Ovary (tissue), 7 donors: ENCODE measurements at regions not wholly inside any gene's neighbourhood (a gene's known extent, or its start where the extent isn't known, plus 50 kb on each side); places are given as distances from the start of the nearest gene placed in this dataset.

Source experiments
- DNase-seq, 5 donors: peaks; one replicate each; pipeline ENCODE4 v3.0.0-alpha.2; 2019 to 2020
- H3K27ac ChIP-seq, 2 donors: fragments of 200-600 bp; one replicate each; pipeline versions ENCODE4 v1.5.1 to v1.8.0; 2019 to 2022
- H3K27me3 ChIP-seq: fragments of 200-600 bp; one replicate; pipeline ENCODE4 v1.8.0; 2022
- H3K36me3 ChIP-seq: fragments of 200-600 bp; sonication (generic); one replicate; pipeline ENCODE4 v1.5.1; 2019
- H3K4me1 ChIP-seq: one replicate; pipeline ENCODE4 v1.8.1; 2013; ENCODE audit warnings: mild to moderate bottlenecking, moderate library complexity; ENCODE audit not compliant: insufficient read depth
- H3K4me3 ChIP-seq: fragments of 200-600 bp; sonication (generic); one replicate; pipeline ENCODE4 v1.5.1; 2017
- H3K9me3 ChIP-seq, 2 donors: fragments of 200-600 bp in 1 of 2; sonication (generic) in 1 of 2; one replicate each; pipeline versions ENCODE4 v1.5.1 to v1.8.1; 2013 to 2019; ENCODE audit warnings: mild to moderate bottlenecking in 1 of 2, moderate library complexity in 1 of 2
- CTCF ChIP-seq, 3 donors: fragments of 450-650 bp in 2 of 3; fragments of 200-600 bp in 1 of 3; IDR thresholded peaks; one replicate each; pipeline versions ENCODE4 v1.5.1 to v1.8.0; 2016 to 2022; ENCODE audit warnings: antibody characterized with exemption in 3 of 3, mild to moderate bottlenecking in 1 of 3
- EP300 ChIP-seq: sonication (generic); formaldehyde crosslinking; IDR thresholded peaks from one replicate; pipeline ENCODE4 v1.6.1; 2017; ENCODE audit warnings: antibody characterized with exemption
- POLR2A ChIP-seq: fragments of 450-650 bp; IDR thresholded peaks from one replicate; pipeline ENCODE4 v1.6.1; 2017; ENCODE audit warnings: antibody characterized with exemption, mild to moderate bottlenecking, moderate library complexity
- WGBS, 3 donors: extraction: QIAGEN DNeasy Blood & Tissue Kit in 1 of 3; methylation state at CpG; one replicate each; pipeline versions ENCODE4 v1.1.5 to v1.1.7; 2013 to 2017; 5-methylcytosine and 5-hydroxymethylcytosine counted together
- intact Hi-C, 4 donors: fragments of 100-400 bp; cut with DNase I; formaldehyde crosslinking; loops; one replicate each; pipeline versions ENCODE4 v1.11.0 to v1.15.1; 2022 to 2023
- donor health status: DM: no; HTN: no; CAD: no; lungs with moderate emphysema.
- donor health status: DM: no; HTN: no; CAD: no.
- donor health status: Bipolar disorder and iron deficiency.
- donor health status: DM: no; HTN: no; CAD: no.
- donor health status: DM: yes; HTN: yes; CAD: no.

GRCh38 chr2:8565399-8566154 is 116.3 kb upstream of the ID2 start:
- Histone ChIP-seq H3K27me3 (no peaks in the 10 kb centered on the region), H3K4me1 (no peaks in the 10 kb centered on the region), H3K9me3 (no peaks in the 10 kb centered on the region), H3K27ac (no peak overlapping the region), H3K4me3 (no peak overlapping the region), H3K36me3 (no peaks in the 10 kb centered on the region)
- intact Hi-C loops, result no loop called here
- peak in 3 of 5 donors; percentile 2 to 11 (median 10) for DNase-seq
- WGBS, 3 donors, result 86 to 88% (median 88%) methylated on average over 13 of the region's 13 CpGs
- no peak for TF ChIP-seq POLR2A
- no peak for TF ChIP-seq CTCF (IDR thresholded peaks at IDR 0.05)
- TF ChIP-seq EP300, result no peak

- WGBS, 3 donors, result 79 to 88% (median 87%) methylated on average over 4 of the region's 4 CpGs
- H3K27me3 ChIP-seq, result no peaks in the 10 kb centered on the region
- peak in 1 of 5 donors; percentile 1 for DNase-seq
- H3K4me1 ChIP-seq, result no peaks in the 10 kb centered on the region
- TF ChIP-seq CTCF (IDR thresholded peaks at IDR 0.05) (no peak), EP300 (no peak), POLR2A (no peak)
- H3K27ac ChIP-seq, result no peak overlapping the region
- H3K9me3 ChIP-seq, result no peaks in the 10 kb centered on the region
- intact Hi-C loops, result no loop called here
- H3K4me3 ChIP-seq, result no peak overlapping the region
- no peaks in the 10 kb centered on the region for H3K36me3 ChIP-seq
Measured at GRCh38 chr2:8566155-8566670, 115.6 kb upstream of the ID2 start.

- no peaks in the 10 kb centered on the region for H3K36me3 ChIP-seq
- 86 to 93% (median 88%) methylated on average over 15 of the region's 15 CpGs for WGBS, 3 donors
- no peak overlapping the region for H3K4me3 ChIP-seq
- H3K4me1 ChIP-seq, result no peaks in the 10 kb centered on the region
- H3K27me3 ChIP-seq, result no peaks in the 10 kb centered on the region
- no peak overlapping the region for H3K27ac ChIP-seq
- TF ChIP-seq POLR2A (no peak), EP300 (no peak), CTCF (IDR thresholded peaks at IDR 0.05) (no peak)
- peak in 1 of 5 donors; percentile 1 for DNase-seq
- intact Hi-C loops, result no loop called here
- no peaks in the 10 kb centered on the region for H3K9me3 ChIP-seq
Measured at GRCh38 chr2:8566774-8567468, 114.9 kb upstream of the ID2 start.

- Histone ChIP-seq H3K27me3 (no peaks in the 10 kb centered on the region), H3K4me1 (no peaks in the 10 kb centered on the region), H3K36me3 (no peaks in the 10 kb centered on the region), H3K4me3 (no peak overlapping the region), H3K27ac (no peak overlapping the region), H3K9me3 (no peaks in the 10 kb centered on the region)
- TF ChIP-seq POLR2A (no peak), EP300 (no peak), CTCF (IDR thresholded peaks at IDR 0.05) (no peak)
- WGBS, 3 donors, result 89 to 90% (median 90%) methylated on average over 15 of the region's 15 CpGs
- intact Hi-C loops, result no loop called here
- DNase-seq, result peak in 1 of 5 donors; percentile 10
Measured at GRCh38 chr2:8567469-8568260, 114.2 kb upstream of the ID2 start.
